ENCODE measurements at regions not wholly inside any gene's neighbourhood (a gene's known extent, or its start where the extent isn't known, plus 50 kb on each side); places are given as distances from the start of the nearest gene placed in this dataset.

- ChIA-PET POLR2A (interaction anchor here (0.6 kb wide), 1 partner anchor 150 kb away, joined by 3 read pairs; no protein-coding TSS in a partner anchor), CTCF (ENCODE audit: unreplicated experiment) (no interaction called here)
- H2AFZ ChIP-seq (ENCODE audit: low read length), result no peak overlapping the region
- no peaks in the 10 kb centered on the region for H3K36me3 ChIP-seq (ENCODE audit: insufficient read depth, low read length)
- no peaks in the 10 kb centered on the region for H3K4me1 ChIP-seq (ENCODE audit: insufficient read depth, low read length, poor library complexity, severe bottlenecking)
- no peak overlapping the region for H3K27ac ChIP-seq (ENCODE audit: low read depth, low read length, poor library complexity, severe bottlenecking)
- no peak overlapping the region for H3K4me2 ChIP-seq (ENCODE audit: low read length)
- DNase-seq (ENCODE audit: low spot score), result no peak
- H4K20me1 ChIP-seq (ENCODE audit: insufficient read depth, low read length), result no peaks in the 10 kb centered on the region; the same call in 1 of the 2 replicates
- H3K4me3 ChIP-seq (ENCODE audit: low read depth, low read length, poor library complexity, severe bottlenecking), result no peak overlapping the region
- TF ChIP-seq EZH2phosphoT487 (IDR thresholded peaks at IDR 0.05; ENCODE audit: borderline replicate concordance, low read depth, low read length), result no peak
- TF ChIP-seq CTCF (conservative IDR thresholded peaks at IDR 0.05; ENCODE audit: low read length), result no peak
- H3K79me2 ChIP-seq (ENCODE audit: insufficient read depth, low read depth, low read length), result no peaks in the 10 kb centered on the region
- intact Hi-C loops (cut with micrococcal nuclease; ENCODE audit: unreplicated experiment), result no loop called here
- H3K9me2 ChIP-seq (ENCODE audit: insufficient read depth, low read length), result no peaks in the 10 kb centered on the region
- no TSS peak for BruUV-seq (replicated peaks)
- H3K9me3 ChIP-seq (ENCODE audit: low read length), result no peaks in the 10 kb centered on the region
Measured at GRCh38 chr3:24972491-24972890, 455.6 kb upstream of the RARB start.

- no peak for DNase-seq (ENCODE audit: low spot score)
- Histone ChIP-seq H3K4me3 (ENCODE audit: low read depth, low read length, poor library complexity, severe bottlenecking) (no peak overlapping the region), H2AFZ (ENCODE audit: low read length) (no peak overlapping the region), H3K9me3 (ENCODE audit: low read length) (no peaks in the 10 kb centered on the region), H3K36me3 (ENCODE audit: insufficient read depth, low read length) (no peaks in the 10 kb centered on the region), H3K4me2 (ENCODE audit: low read length) (no peak overlapping the region), H3K4me1 (ENCODE audit: insufficient read depth, low read length, poor library complexity, severe bottlenecking) (no peaks in the 10 kb centered on the region), H3K9me2 (ENCODE audit: insufficient read depth, low read length) (no peaks in the 10 kb centered on the region), H4K20me1 (ENCODE audit: insufficient read depth, low read length) (no peaks in the 10 kb centered on the region), H3K27ac (ENCODE audit: low read depth, low read length, poor library complexity, severe bottlenecking) (no peak overlapping the region), H3K79me2 (ENCODE audit: insufficient read depth, low read depth, low read length) (no peaks in the 10 kb centered on the region)
- ChIA-PET CTCF (ENCODE audit: unreplicated experiment) (no interaction called here), POLR2A (interaction anchor here (1.2 kb wide), 1 partner anchor 13 kb away, joined by 3 read pairs; no protein-coding TSS in a partner anchor)
- no TSS peak for BruUV-seq (replicated peaks)
- TF ChIP-seq EZH2phosphoT487 (IDR thresholded peaks at IDR 0.05; ENCODE audit: borderline replicate concordance, low read depth, low read length) (no peak), CTCF (conservative IDR thresholded peaks at IDR 0.05; ENCODE audit: low read length) (no peak)
- intact Hi-C loops (cut with micrococcal nuclease; ENCODE audit: unreplicated experiment), result no loop called here
Measured at GRCh38 chr3:24981309-24981708, 446.8 kb upstream of the RARB start.

- no peak overlapping the region for H3K4me2 ChIP-seq (ENCODE audit: low read length)
- H3K9me3 ChIP-seq (ENCODE audit: low read length), result no peaks in the 10 kb centered on the region
- no peak for TF ChIP-seq CTCF (conservative IDR thresholded peaks at IDR 0.05; ENCODE audit: low read length)
- TF ChIP-seq EZH2phosphoT487 (IDR thresholded peaks at IDR 0.05; ENCODE audit: borderline replicate concordance, low read depth, low read length), result no peak
- no peaks in the 10 kb centered on the region for H4K20me1 ChIP-seq (ENCODE audit: insufficient read depth, low read length)
- no peaks in the 10 kb centered on the region for H3K36me3 ChIP-seq (ENCODE audit: insufficient read depth, low read length)
- H3K79me2 ChIP-seq (ENCODE audit: insufficient read depth, low read depth, low read length), result no peaks in the 10 kb centered on the region
- intact Hi-C loops (cut with micrococcal nuclease; ENCODE audit: unreplicated experiment), result no loop called here
- no peaks in the 10 kb centered on the region for H3K9me2 ChIP-seq (ENCODE audit: insufficient read depth, low read length)
- no peak overlapping the region for H3K27ac ChIP-seq (ENCODE audit: low read depth, low read length, poor library complexity, severe bottlenecking)
- H3K4me3 ChIP-seq (ENCODE audit: low read depth, low read length, poor library complexity, severe bottlenecking), result no peak overlapping the region
- no peak overlapping the region for H2AFZ ChIP-seq (ENCODE audit: low read length)
- CTCF ChIA-PET (ENCODE audit: unreplicated experiment), result no interaction called here
- POLR2A ChIA-PET, result interaction anchor here (0.6 kb wide), 1 partner anchor 95 kb away, joined by 3 read pairs; no protein-coding TSS in a partner anchor
- BruUV-seq (replicated peaks), result no TSS peak
- no peaks in the 10 kb centered on the region for H3K4me1 ChIP-seq (ENCODE audit: insufficient read depth, low read length, poor library complexity, severe bottlenecking)
- DNase-seq (ENCODE audit: low spot score), result no peak
Measured at GRCh38 chr3:24981924-24982323, 446.1 kb upstream of the RARB start.

All from OCI-LY7 (cell line).